ENCODE measurements at regions not wholly inside any gene's neighbourhood (a gene's known extent, or its start where the extent isn't known, plus 50 kb on each side); places are given as distances from the start of the nearest gene placed in this dataset.
"Not testable (repeated sequence)": the region's sequence is repeated elsewhere in the genome, so short reads cannot be mapped to it uniquely, and the experiment has no call there.

DNA sequence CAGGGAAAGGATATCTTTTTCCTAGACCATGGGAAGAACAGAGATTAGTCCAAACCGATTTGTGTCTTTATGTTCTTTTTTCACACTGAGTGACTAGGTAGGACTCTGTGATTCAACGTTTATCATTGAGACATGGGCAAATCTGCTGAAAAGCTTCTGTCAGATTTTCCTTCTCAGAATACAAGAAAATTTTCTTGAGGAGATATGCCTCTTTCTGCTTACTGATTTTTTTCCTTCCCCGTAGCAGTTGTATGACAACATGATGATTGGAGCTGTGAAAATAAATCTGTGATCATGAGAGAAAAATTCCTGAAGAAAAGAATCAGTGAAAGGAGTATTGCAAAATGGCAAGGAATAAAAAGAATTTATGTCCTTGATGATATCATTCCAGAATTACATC is 130.6 kb upstream of the FAT4 start:
- Histone ChIP-seq H3K9ac (ENCODE audit: insufficient read length, low read depth) (no peak overlapping the region), H3K9me3 (ENCODE audit: insufficient read depth, low read length) (no peaks in the 10 kb centered on the region), H3K4me1 (ENCODE audit: insufficient read depth, insufficient read length) (no peaks in the 10 kb centered on the region), H3K36me3 (ENCODE audit: insufficient read depth, insufficient read length, low read length) (no peaks in the 10 kb centered on the region), H3K4me3 (ENCODE audit: insufficient read length, low read depth) (no peak overlapping the region), H3K27me3 (ENCODE audit: insufficient read depth, insufficient read length) (no peaks in the 10 kb centered on the region)
- no peak for DNase-seq (ENCODE audit: low read depth, low spot score)
- no peak for TF ChIP-seq ZNF274 (IDR thresholded peaks at IDR 0.05; ENCODE audit: low read depth, low read length)
- TF ChIP-seq SUZ12 (IDR thresholded peaks at IDR 0.05; ENCODE audit: extremely low read depth, insufficient read depth, insufficient read length): no peak
- TF ChIP-seq YY1 (IDR thresholded peaks at IDR 0.05; ENCODE audit: insufficient read depth, insufficient read length): no peak

GRCh38 chr4:125181804-125182203 is 133.0 kb upstream of the FAT4 start:
- H3K27me3 ChIP-seq (ENCODE audit: insufficient read depth, insufficient read length): no peaks in the 10 kb centered on the region
- H3K36me3 ChIP-seq (ENCODE audit: insufficient read depth, insufficient read length, low read length): no peaks in the 10 kb centered on the region
- no peak overlapping the region for H3K4me3 ChIP-seq (ENCODE audit: insufficient read length, low read depth)
- no peak for DNase-seq (ENCODE audit: low read depth, low spot score)
- no peaks in the 10 kb centered on the region for H3K9me3 ChIP-seq (ENCODE audit: insufficient read depth, low read length)
- no peak for TF ChIP-seq YY1 (IDR thresholded peaks at IDR 0.05; ENCODE audit: insufficient read depth, insufficient read length)
- no peak for TF ChIP-seq SUZ12 (IDR thresholded peaks at IDR 0.05; ENCODE audit: extremely low read depth, insufficient read depth, insufficient read length)
- TF ChIP-seq ZNF274 (IDR thresholded peaks at IDR 0.05; ENCODE audit: low read depth, low read length): no peak
- H3K4me1 ChIP-seq (ENCODE audit: insufficient read depth, insufficient read length): no peaks in the 10 kb centered on the region
- H3K9ac ChIP-seq (ENCODE audit: insufficient read length, low read depth): no peak overlapping the region

- Histone ChIP-seq H3K36me3 (ENCODE audit: insufficient read depth, insufficient read length, low read length) (no peaks in the 10 kb centered on the region), H3K9me3 (ENCODE audit: insufficient read depth, low read length) (no peaks in the 10 kb centered on the region), H3K27me3 (ENCODE audit: insufficient read depth, insufficient read length) (no peaks in the 10 kb centered on the region), H3K9ac (ENCODE audit: insufficient read length, low read depth) (no peak overlapping the region), H3K4me1 (ENCODE audit: insufficient read depth, insufficient read length) (no peaks in the 10 kb centered on the region), H3K4me3 (ENCODE audit: insufficient read length, low read depth) (no peak overlapping the region)
- no peak for DNase-seq (ENCODE audit: low read depth, low spot score)
- no peak for TF ChIP-seq SUZ12 (IDR thresholded peaks at IDR 0.05; ENCODE audit: extremely low read depth, insufficient read depth, insufficient read length)
- TF ChIP-seq ZNF274 (IDR thresholded peaks at IDR 0.05; ENCODE audit: low read depth, low read length): no peak
- no peak for TF ChIP-seq YY1 (IDR thresholded peaks at IDR 0.05; ENCODE audit: insufficient read depth, insufficient read length)
Measured at GRCh38 chr4:125179727-125180126, 135.0 kb upstream of the FAT4 start.

DNA sequence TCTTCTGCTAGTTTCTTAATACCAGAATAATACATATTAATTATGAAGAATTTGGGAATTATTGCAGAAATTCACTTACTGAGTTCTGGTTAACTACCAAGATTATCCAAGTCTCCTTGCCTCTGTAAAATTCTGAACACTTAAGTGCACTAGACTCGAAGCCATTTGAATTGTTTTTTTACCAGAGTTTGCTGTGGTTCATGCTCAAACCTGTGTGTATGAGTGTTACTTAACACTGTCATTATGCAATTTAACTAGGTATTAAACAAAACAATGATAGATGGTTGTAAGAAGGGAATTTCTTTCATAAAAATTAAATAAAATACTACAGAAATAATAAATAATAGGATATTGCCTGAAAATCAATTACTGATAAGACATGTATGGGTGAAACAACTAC is 145.6 kb upstream of the FAT4 start:
- no peaks in the 10 kb centered on the region for H3K27me3 ChIP-seq (ENCODE audit: insufficient read depth, insufficient read length)
- no peaks in the 10 kb centered on the region for H3K36me3 ChIP-seq (ENCODE audit: insufficient read depth, insufficient read length, low read length)
- DNase-seq (ENCODE audit: low read depth, low spot score): no peak
- no peaks in the 10 kb centered on the region for H3K9me3 ChIP-seq (ENCODE audit: insufficient read depth, low read length)
- no peak overlapping the region for H3K9ac ChIP-seq (ENCODE audit: insufficient read length, low read depth)
- no peaks in the 10 kb centered on the region for H3K4me1 ChIP-seq (ENCODE audit: insufficient read depth, insufficient read length)
- TF ChIP-seq SUZ12 (IDR thresholded peaks at IDR 0.05; ENCODE audit: extremely low read depth, insufficient read depth, insufficient read length) (no peak), YY1 (IDR thresholded peaks at IDR 0.05; ENCODE audit: insufficient read depth, insufficient read length) (no peak), ZNF274 (IDR thresholded peaks at IDR 0.05; ENCODE audit: low read depth, low read length) (no peak)
- no peak overlapping the region for H3K4me3 ChIP-seq (ENCODE audit: insufficient read length, low read depth)

DNA sequence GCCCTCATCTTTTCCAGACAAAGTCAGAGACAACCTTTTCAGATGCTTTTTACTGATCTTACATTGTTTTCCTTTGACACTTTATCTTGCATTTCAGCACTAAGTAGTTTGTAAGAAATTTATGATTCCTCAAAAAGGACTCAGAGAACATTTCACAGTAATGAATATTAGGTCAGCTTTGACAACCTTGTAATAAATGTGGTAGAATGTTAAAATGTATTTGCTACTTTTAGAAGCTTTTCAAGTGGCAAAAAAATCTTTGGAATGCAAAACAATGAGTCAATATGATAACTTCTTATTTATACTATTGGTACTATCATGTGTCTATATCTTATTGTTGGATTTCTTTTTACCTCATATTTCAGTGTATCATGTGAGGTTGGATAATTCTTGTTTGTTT is 146.2 kb upstream of the FAT4 start:
- no peak for TF ChIP-seq SUZ12 (IDR thresholded peaks at IDR 0.05; ENCODE audit: extremely low read depth, insufficient read depth, insufficient read length)
- no peak for TF ChIP-seq YY1 (IDR thresholded peaks at IDR 0.05; ENCODE audit: insufficient read depth, insufficient read length)
- no peak for TF ChIP-seq ZNF274 (IDR thresholded peaks at IDR 0.05; ENCODE audit: low read depth, low read length)
- H3K9ac ChIP-seq (ENCODE audit: insufficient read length, low read depth): no peak overlapping the region
- no peaks in the 10 kb centered on the region for H3K9me3 ChIP-seq (ENCODE audit: insufficient read depth, low read length)
- H3K36me3 ChIP-seq (ENCODE audit: insufficient read depth, insufficient read length, low read length): no peaks in the 10 kb centered on the region
- H3K4me1 ChIP-seq (ENCODE audit: insufficient read depth, insufficient read length): no peaks in the 10 kb centered on the region
- DNase-seq (ENCODE audit: low read depth, low spot score): no peak
- H3K4me3 ChIP-seq (ENCODE audit: insufficient read length, low read depth): no peak overlapping the region
- no peaks in the 10 kb centered on the region for H3K27me3 ChIP-seq (ENCODE audit: insufficient read depth, insufficient read length)

DNA sequence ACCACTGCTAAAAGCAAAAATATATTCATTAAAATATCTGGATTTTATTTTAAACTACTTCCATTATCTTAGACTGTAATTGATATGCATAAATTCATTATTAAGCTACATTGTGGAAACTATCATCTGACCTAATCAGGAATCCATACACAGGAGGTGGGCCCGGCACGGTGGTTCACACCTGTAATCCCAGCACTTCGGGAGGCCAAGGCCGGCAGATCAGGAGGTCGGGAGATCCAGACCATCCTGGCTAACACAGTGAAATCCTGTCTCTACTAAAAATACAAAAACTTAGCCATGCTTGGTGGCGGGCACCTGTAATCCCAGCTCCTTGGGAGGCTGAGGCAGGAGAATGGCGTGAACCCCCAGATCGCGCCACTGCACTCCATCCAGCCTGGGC is 148.7 kb upstream of the FAT4 start:
- H3K9ac ChIP-seq (ENCODE audit: insufficient read length, low read depth); H3K27me3 ChIP-seq (ENCODE audit: insufficient read depth, insufficient read length); DNase-seq (ENCODE audit: low read depth, low spot score); H3K36me3 ChIP-seq (ENCODE audit: insufficient read depth, insufficient read length, low read length); H3K4me1 ChIP-seq (ENCODE audit: insufficient read depth, insufficient read length); H3K9me3 ChIP-seq (ENCODE audit: insufficient read depth, low read length); H3K4me3 ChIP-seq (ENCODE audit: insufficient read length, low read depth): not testable (repeated sequence)

- DNase-seq (ENCODE audit: low read depth, low spot score): no peak
- no peaks in the 10 kb centered on the region for H3K4me1 ChIP-seq (ENCODE audit: insufficient read depth, insufficient read length)
- H3K4me3 ChIP-seq (ENCODE audit: insufficient read length, low read depth): no peak overlapping the region
- H3K27me3 ChIP-seq (ENCODE audit: insufficient read depth, insufficient read length): no peaks in the 10 kb centered on the region
- no peak overlapping the region for H3K9ac ChIP-seq (ENCODE audit: insufficient read length, low read depth)
- H3K9me3 ChIP-seq (ENCODE audit: insufficient read depth, low read length): no peaks in the 10 kb centered on the region
- H3K36me3 ChIP-seq (ENCODE audit: insufficient read depth, insufficient read length, low read length): no peaks in the 10 kb centered on the region
- TF ChIP-seq ZNF274 (IDR thresholded peaks at IDR 0.05; ENCODE audit: low read depth, low read length) (no peak), YY1 (IDR thresholded peaks at IDR 0.05; ENCODE audit: insufficient read depth, insufficient read length) (no peak), SUZ12 (IDR thresholded peaks at IDR 0.05; ENCODE audit: extremely low read depth, insufficient read depth, insufficient read length) (no peak)
Measured at GRCh38 chr4:125159001-125159400, 155.8 kb upstream of the FAT4 start.

- Histone ChIP-seq H3K4me3 (ENCODE audit: insufficient read length, low read depth) (no peak overlapping the region), H3K4me1 (ENCODE audit: insufficient read depth, insufficient read length) (no peaks in the 10 kb centered on the region), H3K9me3 (ENCODE audit: insufficient read depth, low read length) (no peaks in the 10 kb centered on the region), H3K36me3 (ENCODE audit: insufficient read depth, insufficient read length, low read length) (no peaks in the 10 kb centered on the region), H3K9ac (ENCODE audit: insufficient read length, low read depth) (no peak overlapping the region), H3K27me3 (ENCODE audit: insufficient read depth, insufficient read length) (no peaks in the 10 kb centered on the region)
- TF ChIP-seq YY1 (IDR thresholded peaks at IDR 0.05; ENCODE audit: insufficient read depth, insufficient read length): no peak
- no peak for TF ChIP-seq SUZ12 (IDR thresholded peaks at IDR 0.05; ENCODE audit: extremely low read depth, insufficient read depth, insufficient read length)
- TF ChIP-seq ZNF274 (IDR thresholded peaks at IDR 0.05; ENCODE audit: low read depth, low read length): no peak
- DNase-seq (ENCODE audit: low read depth, low spot score): no peak
Measured at GRCh38 chr4:125155251-125155650, 159.5 kb upstream of the FAT4 start.

Measured in NT2/D1 (cell line).